Thymus (tissue), 11 donors: ENCODE measurements at regions not wholly inside any gene's neighbourhood (a gene's known extent, or its start where the extent isn't known, plus 50 kb on each side); places are given as distances from the start of the nearest gene placed in this dataset.

Experiments
- DNase-seq, 9 donors: peaks; one replicate each; pipeline ENCODE4 v3.0.0-alpha.2; 2013; ENCODE audit warnings: low spot score in 9 of 9, low read depth in 6 of 9, missing footprints in 1 of 9
- H3K27ac ChIP-seq, 2 donors: one replicate each; pipeline ENCODE4 v1.5.1; 2013; ENCODE audit warnings: control low read depth in 1 of 2, low read depth in 1 of 2, low read length in 1 of 2, mild to moderate bottlenecking in 1 of 2, moderate library complexity in 1 of 2
- H3K27me3 ChIP-seq, 2 donors: one replicate each; pipeline ENCODE4 v1.5.1; 2013; ENCODE audit warnings: low read length in 1 of 2; ENCODE audit not compliant: control insufficient read depth in 2 of 2, insufficient read depth in 1 of 2
- H3K36me3 ChIP-seq, 2 donors: one replicate each; pipeline ENCODE4 v1.5.1; 2013; ENCODE audit warnings: low read length in 1 of 2, mild to moderate bottlenecking in 1 of 2, moderate library complexity in 1 of 2; ENCODE audit not compliant: control insufficient read depth in 2 of 2, insufficient read depth in 2 of 2
- H3K4me1 ChIP-seq, 2 donors: one replicate each; pipeline ENCODE4 v1.5.1; 2013; ENCODE audit warnings: low read length in 2 of 2; ENCODE audit not compliant: control insufficient read depth in 2 of 2, insufficient read depth in 2 of 2
- H3K4me3 ChIP-seq, 2 donors: one replicate each; pipeline ENCODE4 v1.5.1; 2013; ENCODE audit warnings: low read length in 2 of 2, control low read depth in 1 of 2, mild to moderate bottlenecking in 1 of 2
- H3K9me3 ChIP-seq, 2 donors: one replicate each; pipeline ENCODE4 v1.5.1; 2013; ENCODE audit warnings: low read length in 1 of 2, mild to moderate bottlenecking in 1 of 2; ENCODE audit not compliant: control insufficient read depth in 2 of 2, insufficient read depth in 1 of 2
- WGBS: extraction: QIAGEN DNeasy Blood & Tissue Kit; methylation state at CpG from one replicate; pipeline ENCODE4 v1.1.7; 2013; 5-methylcytosine and 5-hydroxymethylcytosine counted together
- donor health status: healthy.

GRCh38 chr6:68042339-68043121, 592.6 kb upstream of the ADGRB3 start:
- 81% methylated on average over 4 of the region's 4 CpGs for WGBS
- H3K4me1 ChIP-seq, result no peaks in the 10 kb centered on the region
- H3K36me3 ChIP-seq, result no peaks in the 10 kb centered on the region
- no peaks in the 10 kb centered on the region for H3K9me3 ChIP-seq
- no peak overlapping the region for H3K27ac ChIP-seq
- H3K27me3 ChIP-seq, result no peaks in the 10 kb centered on the region
- no peak for DNase-seq
- no peak overlapping the region for H3K4me3 ChIP-seq

GRCh38 chr6:68040780-68041179, 594.3 kb upstream of the ADGRB3 start:
- H3K36me3 ChIP-seq, result no peaks in the 10 kb centered on the region
- H3K4me3 ChIP-seq, result peak overlapping the region in 1 of 2 donors; percentile 25
- WGBS, result 48% methylated on average over 3 of the region's 3 CpGs

DNA sequence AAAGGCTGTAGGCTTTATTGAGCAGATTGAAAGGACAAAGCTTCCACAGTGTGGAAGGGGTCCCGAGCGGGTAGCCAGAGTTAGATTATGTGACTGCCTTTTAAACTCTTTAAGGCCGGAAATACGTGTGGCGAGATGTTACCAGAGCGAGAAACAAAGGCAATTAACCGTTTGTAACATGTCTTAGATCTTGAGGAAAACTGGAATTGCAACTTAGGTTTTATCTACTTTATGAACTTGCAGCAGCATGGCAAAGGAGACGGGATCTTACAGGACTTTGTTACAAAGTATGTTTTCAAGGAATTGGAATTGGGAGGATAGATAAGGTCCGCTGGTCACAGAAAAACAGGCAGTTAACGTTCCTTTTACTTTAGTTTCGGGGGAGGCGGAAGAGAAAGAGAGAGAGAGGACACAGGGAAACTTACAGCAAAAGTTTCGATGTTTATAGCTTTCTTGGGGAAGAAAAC, 594.7 kb upstream of the ADGRB3 start:
- H3K27me3 ChIP-seq, result no peaks in the 10 kb centered on the region
- 52% methylated on average over 13 of the region's 13 CpGs for WGBS
- peak overlapping the region in 1 of 2 donors; percentile 25 for H3K4me3 ChIP-seq
- H3K27ac ChIP-seq, result no peak overlapping the region
- no peaks in the 10 kb centered on the region for H3K9me3 ChIP-seq
- peak in 1 of 9 donors; percentile 16 for DNase-seq
- H3K36me3 ChIP-seq, result no peaks in the 10 kb centered on the region
- H3K4me1 ChIP-seq, result no peaks in the 10 kb centered on the region

More at GRCh38 chr6:68040780-68041179, 594.3 kb upstream of the ADGRB3 start:
- Histone ChIP-seq H3K27ac (no peak overlapping the region), H3K9me3 (no peaks in the 10 kb centered on the region), H3K27me3 (no peaks in the 10 kb centered on the region), H3K4me1 (no peaks in the 10 kb centered on the region)
- DNase-seq, result peak in 1 of 9 donors; percentile 10

GRCh38 chr6:68039641-68040311, 595.3 kb upstream of the ADGRB3 start:
- H3K27me3 ChIP-seq, result no peaks in the 10 kb centered on the region
- no peak overlapping the region for H3K4me3 ChIP-seq
- H3K4me1 ChIP-seq, result no peaks in the 10 kb centered on the region
- no peaks in the 10 kb centered on the region for H3K36me3 ChIP-seq
- 33% methylated on average over 5 of the region's 5 CpGs for WGBS
- no peaks in the 10 kb centered on the region for H3K9me3 ChIP-seq
- H3K27ac ChIP-seq, result no peak overlapping the region
- no peak for DNase-seq

DNA sequence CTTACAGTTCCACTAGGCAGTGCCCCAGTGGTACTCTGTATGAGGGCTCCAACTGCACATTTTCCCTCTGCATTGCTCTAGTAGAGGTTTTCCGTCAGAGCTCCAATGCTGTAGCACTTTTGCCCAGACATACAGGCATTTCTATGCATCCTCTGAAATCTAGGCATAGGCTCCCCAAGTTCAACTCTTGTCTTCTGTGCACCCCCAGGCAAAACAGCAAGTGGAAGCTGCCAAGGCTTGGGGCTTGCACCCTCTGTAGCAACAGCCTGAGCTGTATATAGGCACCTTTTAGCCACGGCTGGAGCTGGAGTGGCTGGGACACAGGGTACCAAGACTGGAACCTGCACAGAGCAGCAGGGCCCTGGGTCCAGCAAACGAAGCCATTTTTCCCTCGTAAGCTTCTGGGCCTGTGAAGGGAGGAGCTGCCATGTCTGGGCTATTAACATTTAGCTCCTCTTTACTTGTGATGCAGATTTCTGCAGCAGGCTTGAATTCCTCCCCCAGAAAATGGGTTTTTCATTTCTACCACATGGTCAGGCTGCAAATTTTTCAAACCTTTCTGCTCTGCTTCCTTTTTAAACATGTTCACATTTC, 596.2 kb upstream of the ADGRB3 start:
- H3K27ac ChIP-seq, result no peak overlapping the region
- WGBS, result 86% methylated on average over 4 of the region's 4 CpGs
- H3K4me1 ChIP-seq, result no peaks in the 10 kb centered on the region
- H3K27me3 ChIP-seq, result no peaks in the 10 kb centered on the region
- DNase-seq, result no peak
- no peaks in the 10 kb centered on the region for H3K36me3 ChIP-seq
- H3K9me3 ChIP-seq, result no peaks in the 10 kb centered on the region
- H3K4me3 ChIP-seq, result no peak overlapping the region

DNA sequence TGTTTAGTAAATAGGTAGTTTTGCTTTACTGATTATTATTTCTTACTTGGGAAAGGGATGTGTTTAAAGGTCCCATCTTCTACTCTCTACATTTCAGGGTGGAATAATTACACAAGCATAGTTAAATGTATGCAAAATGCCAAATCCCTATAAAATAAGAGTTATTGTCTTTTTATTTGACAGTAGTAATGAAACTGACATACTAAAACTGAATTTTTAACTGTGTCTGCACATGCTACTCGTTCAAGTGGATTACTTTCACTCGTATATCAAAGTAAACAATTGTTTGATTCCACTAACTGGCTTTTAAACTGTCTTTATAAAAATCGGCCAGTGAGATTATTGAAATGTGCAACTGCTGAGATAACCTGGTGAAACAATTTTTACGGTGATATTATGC, 602.9 kb upstream of the ADGRB3 start:
- DNase-seq, result no peak
- Histone ChIP-seq H3K36me3 (no peaks in the 10 kb centered on the region), H3K4me1 (no peaks in the 10 kb centered on the region), H3K4me3 (no peak overlapping the region), H3K9me3 (no peaks in the 10 kb centered on the region), H3K27ac (no peak overlapping the region), H3K27me3 (no peaks in the 10 kb centered on the region)
- 93% methylated on average over 4 of the region's 4 CpGs for WGBS

GRCh38 chr6:68031054-68031453, 604.0 kb upstream of the ADGRB3 start:
- 97% methylated on average over 1 of the region's 1 CpG for WGBS
- no peak overlapping the region for H3K27ac ChIP-seq
- H3K4me3 ChIP-seq, result no peak overlapping the region
- H3K36me3 ChIP-seq, result no peaks in the 10 kb centered on the region
- no peaks in the 10 kb centered on the region for H3K4me1 ChIP-seq
- H3K9me3 ChIP-seq, result no peaks in the 10 kb centered on the region
- no peak for DNase-seq
- no peaks in the 10 kb centered on the region for H3K27me3 ChIP-seq

GRCh38 chr6:68026483-68026882, 608.6 kb upstream of the ADGRB3 start:
- H3K4me1 ChIP-seq, result no peaks in the 10 kb centered on the region
- no peaks in the 10 kb centered on the region for H3K9me3 ChIP-seq
- DNase-seq, result no peak
- no peaks in the 10 kb centered on the region for H3K27me3 ChIP-seq
- H3K36me3 ChIP-seq, result no peaks in the 10 kb centered on the region
- 91% methylated on average over 3 of the region's 3 CpGs for WGBS
- H3K27ac ChIP-seq, result no peak overlapping the region
- no peak overlapping the region for H3K4me3 ChIP-seq

DNA sequence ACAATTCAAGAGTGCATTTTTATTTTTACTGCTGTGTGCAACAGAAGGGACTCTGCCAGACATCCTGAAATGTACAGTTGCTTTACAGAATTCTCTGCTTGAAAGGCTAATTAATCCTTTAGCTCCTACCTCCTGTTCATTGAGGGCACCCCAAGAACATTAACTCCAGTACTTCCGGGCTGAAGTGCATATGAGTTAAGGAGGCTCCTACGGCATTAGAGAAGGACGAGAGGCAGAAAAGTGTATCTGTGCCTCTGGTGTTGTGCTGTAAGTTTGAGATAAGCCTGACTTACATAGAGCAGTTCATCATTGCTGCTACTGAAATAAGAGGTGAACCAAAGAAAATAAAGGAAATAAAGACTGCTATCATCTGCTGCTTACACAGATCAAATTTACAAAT, 609.3 kb upstream of the ADGRB3 start:
- no peak overlapping the region for H3K27ac ChIP-seq
- no peaks in the 10 kb centered on the region for H3K36me3 ChIP-seq
- WGBS, result 96% methylated on average over 3 of the region's 3 CpGs

More for the DNA sequence above, 609.3 kb upstream of the ADGRB3 start:
- no peaks in the 10 kb centered on the region for H3K9me3 ChIP-seq
- no peak for DNase-seq
- H3K4me3 ChIP-seq, result no peak overlapping the region
- no peaks in the 10 kb centered on the region for H3K27me3 ChIP-seq
- no peaks in the 10 kb centered on the region for H3K4me1 ChIP-seq
